B cell (primary cell): ENCODE measurements at regions not wholly inside any gene's neighbourhood (a gene's known extent, or its start where the extent isn't known, plus 50 kb on each side); places are given as distances from the start of the nearest gene placed in this dataset.

Experiments used
- EZH2 ChIP-seq: IDR thresholded peaks from 2 replicates; pipeline ENCODE4 v1.6.1; 2012; ENCODE audit warnings: borderline replicate concordance, low read depth, mild to moderate bottlenecking, moderate library complexity, low read length; ENCODE audit not compliant: insufficient read depth, poor library complexity, severe bottlenecking
- TF ChIP-seq, protein P1 (sequence below): fragments of 200-600 bp; IDR thresholded peaks from one replicate; pipeline ENCODE4 v1.8.0; 2022; ENCODE audit warnings: antibody characterized with exemption, mild to moderate bottlenecking

DNA sequence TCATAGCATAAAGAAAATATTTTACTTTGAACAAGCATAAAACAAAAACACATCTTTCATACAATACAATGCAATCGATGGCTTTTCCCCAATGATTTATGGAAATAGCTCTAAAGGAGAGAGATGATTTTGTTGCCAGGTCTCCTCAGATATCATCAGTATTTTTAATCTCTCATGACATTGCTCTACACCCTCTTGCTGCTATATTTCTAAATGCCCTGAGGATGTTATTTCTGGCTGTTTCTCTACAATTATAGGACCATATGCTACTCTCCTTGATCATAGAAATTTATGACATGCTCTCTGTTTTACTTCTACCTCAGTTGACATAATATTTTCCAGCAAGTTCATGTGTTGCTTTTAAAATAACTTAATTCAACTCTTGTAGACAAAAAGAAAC, 654.9 kb upstream of the GBE1 start:
- TF ChIP-seq, protein P1, sequence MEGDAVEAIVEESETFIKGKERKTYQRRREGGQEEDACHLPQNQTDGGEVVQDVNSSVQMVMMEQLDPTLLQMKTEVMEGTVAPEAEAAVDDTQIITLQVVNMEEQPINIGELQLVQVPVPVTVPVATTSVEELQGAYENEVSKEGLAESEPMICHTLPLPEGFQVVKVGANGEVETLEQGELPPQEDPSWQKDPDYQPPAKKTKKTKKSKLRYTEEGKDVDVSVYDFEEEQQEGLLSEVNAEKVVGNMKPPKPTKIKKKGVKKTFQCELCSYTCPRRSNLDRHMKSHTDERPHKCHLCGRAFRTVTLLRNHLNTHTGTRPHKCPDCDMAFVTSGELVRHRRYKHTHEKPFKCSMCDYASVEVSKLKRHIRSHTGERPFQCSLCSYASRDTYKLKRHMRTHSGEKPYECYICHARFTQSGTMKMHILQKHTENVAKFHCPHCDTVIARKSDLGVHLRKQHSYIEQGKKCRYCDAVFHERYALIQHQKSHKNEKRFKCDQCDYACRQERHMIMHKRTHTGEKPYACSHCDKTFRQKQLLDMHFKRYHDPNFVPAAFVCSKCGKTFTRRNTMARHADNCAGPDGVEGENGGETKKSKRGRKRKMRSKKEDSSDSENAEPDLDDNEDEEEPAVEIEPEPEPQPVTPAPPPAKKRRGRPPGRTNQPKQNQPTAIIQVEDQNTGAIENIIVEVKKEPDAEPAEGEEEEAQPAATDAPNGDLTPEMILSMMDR, result no peak
- no peak for TF ChIP-seq EZH2
